ENCODE measurements at regions not wholly inside any gene's neighbourhood (a gene's known extent, or its start where the extent isn't known, plus 50 kb on each side); places are given as distances from the start of the nearest gene placed in this dataset.

DNA sequence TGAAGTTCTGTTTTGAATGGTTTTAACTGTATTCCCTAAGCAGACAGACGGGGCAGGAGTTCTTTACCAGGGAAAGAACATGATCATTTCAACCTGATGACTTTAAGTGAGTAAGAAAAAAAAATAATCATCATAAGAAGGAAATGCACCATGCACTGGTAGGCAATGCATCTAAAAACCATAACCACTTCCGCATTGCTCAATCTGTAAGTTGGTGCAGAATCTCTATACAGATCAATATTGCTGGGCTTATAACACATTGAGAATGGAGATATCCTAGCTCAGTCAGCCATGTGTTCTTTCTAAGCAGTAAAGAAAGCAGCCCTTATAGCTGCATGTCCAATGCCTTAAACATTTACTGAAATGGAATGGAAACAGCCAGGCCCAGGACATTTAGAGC lies 407.1 kb upstream of the DMAC1 start:
- TF ChIP-seq POLR2A (IDR thresholded peaks at IDR 0.05): no peak
- TF ChIP-seq POLR2AphosphoS5 (IDR thresholded peaks at IDR 0.05): no peak
